DND-41 (cell line): ENCODE measurements at regions not wholly inside any gene's neighbourhood (a gene's known extent, or its start where the extent isn't known, plus 50 kb on each side); places are given as distances from the start of the nearest gene placed in this dataset.

ENCODE experiments used
- CTCF ChIP-seq: IDR thresholded peaks from 2 replicates; pipeline ENCODE4 v1.5.1; 2012; ENCODE audit warnings: borderline replicate concordance, low read length, moderate library complexity, mild to moderate bottlenecking; ENCODE audit not compliant: poor library complexity, severe bottlenecking; ENCODE audit errors: extremely low read depth
- EZH2 ChIP-seq: IDR thresholded peaks from 3 replicates; pipeline ENCODE4 v1.6.1; 2012; ENCODE audit warnings: borderline replicate concordance, low read depth, mild to moderate bottlenecking, moderate library complexity, low read length, inconsistent platforms; ENCODE audit not compliant: severe bottlenecking

GRCh38 chr11:134981835-134982234, 569.8 kb upstream of the B3GAT1 start:
- TF ChIP-seq CTCF (no peak), EZH2 (no peak)
